PFSK-1 (cell line): ENCODE measurements at regions not wholly inside any gene's neighbourhood (a gene's known extent, or its start where the extent isn't known, plus 50 kb on each side); places are given as distances from the start of the nearest gene placed in this dataset.

Experiments
- POLR2AphosphoS5 ChIP-seq: IDR thresholded peaks from 2 replicates; pipeline ENCODE4 v1.6.1; 2012; ENCODE audit warnings: low read depth, mild to moderate bottlenecking, control low read depth, low read length, moderate library complexity
- REST ChIP-seq, 2 experiments: IDR thresholded peaks; 2 replicates each; pipeline versions ENCODE4 v1.6.1 to v1.8.0; 2011 to 2012; ENCODE audit warnings: low read depth in 2 of 2, low read length in 2 of 2, control low read depth in 1 of 2, inconsistent platforms in 1 of 2, mild to moderate bottlenecking in 1 of 2, moderate library complexity in 1 of 2; ENCODE audit not compliant: insufficient read depth in 1 of 2
- SIN3A ChIP-seq: IDR thresholded peaks from 2 replicates; pipeline ENCODE4 v1.6.1; 2012; ENCODE audit warnings: mild to moderate bottlenecking, low read length, moderate library complexity, borderline replicate concordance; ENCODE audit not compliant: insufficient read depth

GRCh38 chr2:220281771-220282170 is 654.3 kb downstream of the SLC4A3 start:
- TF ChIP-seq SIN3A (no peak), POLR2AphosphoS5 (no peak), REST (IDR thresholded peaks at IDR 0.05; ENCODE audit: insufficient read depth in 1 of 2, low read depth in 2 of 2, low read length in 2 of 2) (no peak)
